ENCODE measurements at regions not wholly inside any gene's neighbourhood (a gene's known extent, or its start where the extent isn't known, plus 50 kb on each side); places are given as distances from the start of the nearest gene placed in this dataset.
A peak's percentile ranks its signal among the peaks of the same experiment; 100 is the strongest.

GRCh38 chr7:24472093-24472492 is 101.2 kb upstream of the PALS2 start:
- POLR2A ChIA-PET, result no interaction called here
- no peak for TF ChIP-seq CTCF (IDR thresholded peaks at IDR 0.05; ENCODE audit: low read depth, low read length)
- no peaks in the 10 kb centered on the region for H3K27me3 ChIP-seq (ENCODE audit: control insufficient read depth, insufficient read depth, low read length)
- H3K9me3 ChIP-seq (ENCODE audit: control insufficient read depth, insufficient read depth, low read length), result no peaks in the 10 kb centered on the region
- H3K4me3 ChIP-seq (ENCODE audit: low read depth, low read length), result no peak overlapping the region
- no peak for DNase-seq (ENCODE audit: low read depth, low spot score)
- CTCF ChIA-PET, result no interaction called here
- no peak overlapping the region for H3K27ac ChIP-seq (ENCODE audit: low read depth, low read length)

- Histone ChIP-seq H3K4me3 (ENCODE audit: low read depth, low read length) (no peak overlapping the region), H3K27me3 (ENCODE audit: control insufficient read depth, insufficient read depth, low read length) (no peaks in the 10 kb centered on the region), H3K9me3 (ENCODE audit: control insufficient read depth, insufficient read depth, low read length) (no peaks in the 10 kb centered on the region), H3K27ac (ENCODE audit: low read depth, low read length) (no peak overlapping the region)
- ChIA-PET POLR2A (no interaction called here), CTCF (interaction anchor here (0.6 kb wide), 1 partner anchor 190 kb away, joined by 4 read pairs; no protein-coding TSS in a partner anchor)
- no peak for TF ChIP-seq CTCF (IDR thresholded peaks at IDR 0.05; ENCODE audit: low read depth, low read length)
- no peak for DNase-seq (ENCODE audit: low read depth, low spot score)
Observed at GRCh38 chr7:24475166-24475961, 97.9 kb upstream of the PALS2 start.

DNA sequence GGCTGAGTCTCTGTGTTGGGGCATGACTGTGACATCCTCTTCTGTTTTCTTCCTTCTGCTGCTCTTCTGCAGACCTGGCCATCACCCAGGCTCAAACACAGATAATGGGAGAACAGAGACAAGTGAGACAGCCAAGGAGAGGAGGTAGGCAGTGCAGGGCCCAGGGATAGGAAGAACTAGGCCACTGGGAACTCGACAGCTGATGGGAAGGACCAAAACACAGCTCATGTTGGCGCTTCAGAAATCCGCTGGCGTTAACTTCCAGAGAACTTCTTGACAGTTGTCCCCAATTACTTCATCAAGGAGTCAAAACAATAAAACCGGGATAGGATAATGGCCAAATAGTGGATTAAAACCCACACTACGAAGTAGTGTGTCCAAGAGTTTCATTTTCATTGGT is 97.0 kb upstream of the PALS2 start:
- Histone ChIP-seq H3K4me3 (ENCODE audit: low read depth, low read length) (no peak overlapping the region), H3K27me3 (ENCODE audit: control insufficient read depth, insufficient read depth, low read length) (no peaks in the 10 kb centered on the region), H3K9me3 (ENCODE audit: control insufficient read depth, insufficient read depth, low read length) (no peaks in the 10 kb centered on the region), H3K27ac (ENCODE audit: low read depth, low read length) (no peak overlapping the region)
- no peak for TF ChIP-seq CTCF (IDR thresholded peaks at IDR 0.05; ENCODE audit: low read depth, low read length)
- CTCF ChIA-PET, result interaction anchor here (0.6 kb wide), 1 partner anchor 86 kb away, joined by 4 read pairs; no protein-coding TSS in a partner anchor
- DNase-seq (ENCODE audit: low read depth, low spot score), result no peak
- POLR2A ChIA-PET, result no interaction called here

DNA sequence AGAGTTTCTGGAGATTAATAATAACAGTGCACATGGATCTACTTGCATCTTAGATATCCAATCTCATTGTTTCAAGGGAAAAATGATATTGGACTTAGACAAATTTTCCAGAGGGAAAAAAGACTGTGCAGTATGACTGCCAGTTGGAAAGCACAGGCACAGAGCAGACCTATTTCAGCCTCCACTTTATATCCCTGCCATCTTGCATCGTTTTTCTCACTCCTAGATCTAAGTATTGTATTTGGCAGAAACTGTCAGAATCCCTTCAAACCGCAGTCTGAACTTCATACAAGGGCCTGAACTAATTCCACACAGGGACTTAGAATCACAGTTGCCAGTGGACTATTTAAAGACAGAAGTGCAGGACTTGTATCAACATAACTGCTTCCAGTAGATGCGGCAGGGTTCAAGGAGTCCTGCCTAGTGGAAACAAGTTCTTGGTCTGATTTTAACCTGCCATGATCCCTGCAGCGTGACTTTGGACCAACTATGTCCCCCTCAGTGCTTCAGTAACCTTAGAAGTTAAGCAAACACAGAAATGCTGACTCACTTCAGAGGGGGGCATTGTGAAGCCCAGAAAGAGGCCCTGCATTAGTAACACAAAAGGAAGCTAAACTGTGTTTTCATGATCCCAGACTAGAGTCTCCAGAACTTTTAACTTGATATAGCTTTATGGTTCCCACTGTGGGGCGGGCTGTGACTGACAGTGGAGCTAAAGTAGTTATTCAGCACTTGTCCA is 95.7 kb upstream of the PALS2 start:
- peak; percentile 67 for DNase-seq (ENCODE audit: low read depth, low spot score)
- CTCF ChIA-PET, result interaction anchor here (0.6 to 1.3 kb wide), 2 partner anchors 12 to 98 kb away, joined by 5 to 7 read pairs; no protein-coding TSS in a partner anchor
- Histone ChIP-seq H3K27me3 (ENCODE audit: control insufficient read depth, insufficient read depth, low read length) (no peaks in the 10 kb centered on the region), H3K27ac (ENCODE audit: low read depth, low read length) (peak overlapping the region; percentile 84), H3K4me3 (ENCODE audit: low read depth, low read length) (no peak overlapping the region), H3K9me3 (ENCODE audit: control insufficient read depth, insufficient read depth, low read length) (no peaks in the 10 kb centered on the region)
- POLR2A ChIA-PET, result interaction anchor here (0.6 kb wide), 1 partner anchor 819 kb away, joined by 3 read pairs; no protein-coding TSS in a partner anchor
- TF ChIP-seq CTCF (IDR thresholded peaks at IDR 0.05; ENCODE audit: low read depth, low read length), result no peak
